ENCODE measurements at regions not wholly inside any gene's neighbourhood (a gene's known extent, or its start where the extent isn't known, plus 50 kb on each side); places are given as distances from the start of the nearest gene placed in this dataset.

- H3K4me1 ChIP-seq (ENCODE audit: control insufficient read depth in 1 of 2, low read depth in 2 of 2) = no peaks in the 10 kb centered on the region
- no peak for ATAC-seq (ENCODE audit: insufficient number of reproducible peaks, low FRiP score, low read depth)
- H3K36me3 ChIP-seq = no peaks in the 10 kb centered on the region
- DNase-seq (ENCODE audit: low spot score) = no peak
- no peaks in the 10 kb centered on the region for H3K27me3 ChIP-seq (replicated peaks; ENCODE audit: insufficient read depth)
- H3K9me3 ChIP-seq = no peaks in the 10 kb centered on the region
- no peak for TF ChIP-seq CTCF (IDR thresholded peaks at IDR 0.05)
- H3K27ac ChIP-seq = no peak overlapping the region
- no peak overlapping the region for H3K4me3 ChIP-seq
Observed at GRCh38 chr3:30123224-30123623, 483.2 kb upstream of the TGFBR2 start.

- H3K9me3 ChIP-seq = no peaks in the 10 kb centered on the region
- no peak for TF ChIP-seq CTCF (IDR thresholded peaks at IDR 0.05)
- no peak for ATAC-seq (ENCODE audit: insufficient number of reproducible peaks, low FRiP score, low read depth)
Observed at GRCh38 chr3:30123755-30124154, 482.6 kb upstream of the TGFBR2 start.

GRCh38 chr3:30124435-30125370 is 481.7 kb upstream of the TGFBR2 start:
- TF ChIP-seq CTCF (IDR thresholded peaks at IDR 0.05) = no peak
- H3K4me1 ChIP-seq (ENCODE audit: control insufficient read depth in 1 of 2, low read depth in 2 of 2) = no peaks in the 10 kb centered on the region
- no peak for DNase-seq (ENCODE audit: low spot score)
- no peaks in the 10 kb centered on the region for H3K27me3 ChIP-seq (replicated peaks; ENCODE audit: insufficient read depth)
- ATAC-seq (ENCODE audit: insufficient number of reproducible peaks, low FRiP score, low read depth) = no peak
- no peaks in the 10 kb centered on the region for H3K36me3 ChIP-seq
- no peak overlapping the region for H3K27ac ChIP-seq
- H3K4me3 ChIP-seq = no peak overlapping the region
- H3K9me3 ChIP-seq = no peaks in the 10 kb centered on the region

More at GRCh38 chr3:30123755-30124154, 482.6 kb upstream of the TGFBR2 start:
- H3K27me3 ChIP-seq (replicated peaks; ENCODE audit: insufficient read depth) = no peaks in the 10 kb centered on the region
- no peak overlapping the region for H3K27ac ChIP-seq
- no peak overlapping the region for H3K4me3 ChIP-seq
- no peaks in the 10 kb centered on the region for H3K36me3 ChIP-seq
- no peaks in the 10 kb centered on the region for H3K4me1 ChIP-seq (ENCODE audit: control insufficient read depth in 1 of 2, low read depth in 2 of 2)
- no peak for DNase-seq (ENCODE audit: low spot score)

GRCh38 chr3:30129765-30130164 is 476.6 kb upstream of the TGFBR2 start:
- TF ChIP-seq CTCF (IDR thresholded peaks at IDR 0.05) = no peak
- no peak overlapping the region for H3K27ac ChIP-seq
- no peaks in the 10 kb centered on the region for H3K27me3 ChIP-seq (replicated peaks; ENCODE audit: insufficient read depth)
- H3K36me3 ChIP-seq = no peaks in the 10 kb centered on the region
- no peak overlapping the region for H3K4me3 ChIP-seq
- H3K4me1 ChIP-seq (ENCODE audit: control insufficient read depth in 1 of 2, low read depth in 2 of 2) = no peaks in the 10 kb centered on the region
- H3K9me3 ChIP-seq = no peaks in the 10 kb centered on the region
- ATAC-seq (ENCODE audit: insufficient number of reproducible peaks, low FRiP score, low read depth) (no peak), DNase-seq (ENCODE audit: low spot score) (no peak)

- H3K4me1 ChIP-seq (ENCODE audit: control insufficient read depth in 1 of 2, low read depth in 2 of 2) = no peaks in the 10 kb centered on the region
- no peak for DNase-seq (ENCODE audit: low spot score)
- no peak overlapping the region for H3K4me3 ChIP-seq
- TF ChIP-seq CTCF (IDR thresholded peaks at IDR 0.05) = no peak
- no peaks in the 10 kb centered on the region for H3K27me3 ChIP-seq (replicated peaks; ENCODE audit: insufficient read depth)
- no peak overlapping the region for H3K27ac ChIP-seq
- no peak for ATAC-seq (ENCODE audit: insufficient number of reproducible peaks, low FRiP score, low read depth)
- no peaks in the 10 kb centered on the region for H3K9me3 ChIP-seq
- no peaks in the 10 kb centered on the region for H3K36me3 ChIP-seq
Observed at GRCh38 chr3:30130391-30130790, 476.0 kb upstream of the TGFBR2 start.

Data from thoracic aorta (tissue), 2 donors.